ENCODE measurements at regions not wholly inside any gene's neighbourhood (a gene's known extent, or its start where the extent isn't known, plus 50 kb on each side); places are given as distances from the start of the nearest gene placed in this dataset.
"Not testable (repeated sequence)": the region's sequence is repeated elsewhere in the genome, so short reads cannot be mapped to it uniquely, and the experiment has no call there.

DNA sequence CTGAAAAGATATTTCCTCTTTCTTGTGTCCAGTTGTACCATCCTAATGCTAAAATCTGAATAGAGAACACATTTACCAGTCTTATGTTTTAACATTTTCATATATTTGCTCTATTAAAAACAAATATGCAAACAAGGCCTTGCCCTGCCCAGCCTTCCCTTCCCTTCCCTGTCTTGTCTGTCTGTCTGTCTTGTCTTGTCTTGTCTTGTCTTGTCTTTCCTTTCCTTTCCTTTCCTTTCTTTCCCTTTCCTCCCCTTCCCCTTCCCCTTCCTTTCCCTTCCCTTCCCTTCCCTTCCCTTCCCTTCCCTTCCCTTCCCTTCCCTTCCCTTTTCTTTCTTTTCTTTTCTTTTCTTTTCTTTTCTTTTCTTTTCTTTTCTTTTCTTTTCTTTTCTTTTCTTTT, 1103.5 kb downstream of the STIM2 start:
- DNase-seq (ENCODE audit: low read depth) = no peak

DNA sequence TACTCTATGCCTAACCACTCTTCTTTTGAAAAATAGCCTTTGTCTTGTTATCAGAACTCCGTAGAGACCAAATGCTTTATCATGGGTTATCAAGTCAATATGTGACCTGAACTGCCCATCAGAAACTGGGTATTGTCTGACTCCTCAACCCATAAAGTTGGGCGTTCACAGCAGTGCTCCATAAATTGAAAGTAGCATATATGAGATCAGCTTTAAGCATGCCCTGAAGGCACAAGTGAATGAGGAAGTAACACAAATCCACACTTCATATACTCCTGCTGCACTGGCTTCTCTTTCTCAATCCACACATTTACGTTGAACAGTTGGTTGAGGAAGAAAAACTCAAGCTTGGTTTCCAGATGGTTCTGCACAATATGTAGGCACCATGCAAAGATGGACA, 1106.0 kb downstream of the STIM2 start:
- no peak for DNase-seq (ENCODE audit: low read depth)

DNA sequence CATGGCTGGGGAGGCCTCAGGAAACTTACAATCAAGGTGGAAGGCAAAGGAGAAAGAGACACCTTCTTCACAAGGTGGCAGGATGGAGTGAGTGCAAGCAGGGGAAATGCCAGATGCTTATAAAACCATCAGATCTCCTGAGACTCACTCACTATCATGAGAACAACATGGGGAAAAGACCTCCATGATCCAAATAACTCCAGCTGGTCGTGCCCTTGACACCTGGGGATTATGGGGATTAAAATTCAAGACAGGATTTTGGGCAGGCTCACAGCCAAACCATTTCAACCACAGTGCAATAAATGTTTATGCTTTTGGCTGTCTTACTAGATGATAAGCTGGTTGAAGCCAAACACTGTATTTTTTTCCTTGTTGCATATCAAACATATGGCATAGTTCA, 1112.4 kb downstream of the STIM2 start:
- DNase-seq (ENCODE audit: low read depth) = no peak

DNA sequence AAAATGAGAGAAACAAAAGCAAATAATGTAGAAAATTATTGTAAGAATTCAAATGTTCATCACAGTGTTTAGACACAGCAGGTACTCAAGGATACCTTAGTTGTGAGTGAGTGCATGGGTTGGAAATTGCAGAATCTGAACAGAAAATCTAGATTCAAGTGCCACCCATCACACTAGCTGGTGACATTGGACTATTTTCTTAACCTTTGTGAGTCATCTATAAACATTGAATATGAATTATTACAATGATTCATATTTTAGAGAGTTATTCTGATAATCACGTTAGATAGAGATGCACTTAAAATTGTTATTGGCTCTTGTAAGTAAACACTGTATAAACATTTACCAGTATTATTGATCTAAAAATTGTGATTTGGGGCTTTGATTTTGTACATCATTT, 1113.1 kb downstream of the STIM2 start:
- no peak for DNase-seq (ENCODE audit: low read depth)

DNA sequence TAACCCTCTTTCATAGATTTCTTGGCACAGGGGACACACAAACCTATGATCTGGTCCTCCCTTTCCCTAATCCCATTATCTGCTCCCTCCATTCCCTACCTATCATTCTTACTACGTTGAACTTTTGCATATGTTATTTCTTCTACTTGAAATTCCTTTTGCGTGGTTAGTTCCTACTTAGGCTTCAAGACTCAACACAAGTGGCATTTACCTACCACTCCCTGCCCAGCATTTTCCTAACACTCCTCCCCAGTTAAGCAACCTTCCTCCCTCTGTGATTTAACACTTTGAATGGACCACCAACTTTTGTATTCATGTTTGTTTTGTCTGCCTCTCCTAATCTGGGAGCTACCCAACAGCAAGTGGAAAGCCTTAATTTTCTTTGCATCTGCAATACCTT, 1113.7 kb downstream of the STIM2 start:
- DNase-seq (ENCODE audit: low read depth) = no peak

DNA sequence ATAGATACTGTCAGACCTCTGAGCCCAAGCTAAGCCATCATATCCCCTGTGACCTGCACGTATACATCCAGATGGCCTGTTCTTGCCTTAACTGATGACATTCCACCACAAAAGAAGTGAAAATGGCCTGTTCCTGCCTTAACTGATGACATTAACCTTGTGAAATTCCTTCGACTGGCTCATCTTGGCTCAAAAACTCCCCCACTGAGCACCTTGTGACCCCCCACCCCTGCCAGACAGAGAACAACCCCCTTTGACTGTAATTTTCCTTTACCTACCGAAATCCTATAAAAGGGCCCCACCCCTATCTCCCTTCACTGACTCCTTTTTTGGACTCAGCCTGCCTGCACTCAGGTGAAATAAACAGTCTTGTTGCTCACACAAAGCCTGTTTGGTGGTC, 1114.2 kb downstream of the STIM2 start:
- DNase-seq (ENCODE audit: low read depth) = not testable (repeated sequence)

- not testable (repeated sequence) for DNase-seq (ENCODE audit: low read depth)
Measured at GRCh38 chr4:27978427-27979109, 1117.9 kb downstream of the STIM2 start.

- DNase-seq (ENCODE audit: low read depth) = no peak
Measured at GRCh38 chr4:27985522-27985921, 1124.9 kb downstream of the STIM2 start.

DNA sequence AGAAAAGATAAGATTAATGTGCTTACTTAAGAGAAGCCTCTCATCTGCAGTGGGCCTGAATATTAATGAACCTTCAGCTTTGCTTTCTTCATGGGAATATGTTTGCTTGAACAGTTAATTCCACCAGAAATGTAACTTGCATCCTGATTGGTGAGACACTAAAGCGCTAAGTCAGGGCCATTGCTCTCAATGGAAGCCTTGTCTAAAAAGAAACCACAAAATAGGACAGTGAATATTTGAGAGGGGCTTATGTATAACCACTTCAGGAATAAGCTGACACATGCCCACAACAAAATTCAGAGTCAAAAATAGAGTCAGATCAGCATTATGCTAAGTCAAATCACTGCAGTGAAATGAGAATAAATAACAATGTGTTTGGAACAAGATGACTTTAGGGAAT, 1125.8 kb downstream of the STIM2 start:
- no peak for DNase-seq (ENCODE audit: low read depth)

DNA sequence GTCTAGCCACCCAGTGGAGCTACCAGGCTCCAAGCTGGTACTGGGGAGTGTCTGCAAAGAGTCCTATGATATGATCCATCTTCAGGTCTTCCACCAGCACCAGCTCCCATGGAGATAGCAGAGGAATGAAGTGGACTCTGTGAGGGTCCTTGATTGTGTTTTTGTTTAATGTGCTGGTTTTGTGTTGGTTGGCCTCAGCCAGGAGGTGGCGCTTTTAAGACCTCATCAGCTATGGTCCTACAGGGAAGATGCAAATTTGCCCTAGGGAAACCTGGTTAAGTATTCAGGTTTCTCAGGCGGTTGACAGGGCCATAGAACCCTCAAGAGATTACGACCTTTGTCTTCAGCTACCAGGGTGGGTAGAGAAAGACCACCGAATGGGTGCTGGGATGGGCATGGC, 1141.1 kb downstream of the STIM2 start:
- DNase-seq (ENCODE audit: low read depth) = no peak

DNA sequence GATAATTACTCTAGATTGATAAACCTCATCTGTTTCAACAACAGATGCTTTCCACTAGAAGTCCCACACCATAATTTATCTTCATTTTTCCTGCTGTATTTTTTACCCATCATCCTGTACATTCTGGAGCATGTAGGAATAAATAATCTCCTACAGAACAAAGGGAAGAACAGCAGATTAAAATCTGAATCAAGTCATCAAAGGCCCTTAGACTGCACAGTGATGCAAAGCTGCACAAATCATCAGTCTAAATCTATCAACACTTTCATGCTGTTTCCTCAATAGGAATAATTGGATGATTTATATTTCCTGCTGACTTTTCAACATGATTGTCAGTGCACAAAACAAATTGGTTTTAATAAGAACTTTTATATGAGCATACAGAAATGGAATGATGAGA, 1143.9 kb downstream of the STIM2 start:
- DNase-seq (ENCODE audit: low read depth) = no peak

DNA sequence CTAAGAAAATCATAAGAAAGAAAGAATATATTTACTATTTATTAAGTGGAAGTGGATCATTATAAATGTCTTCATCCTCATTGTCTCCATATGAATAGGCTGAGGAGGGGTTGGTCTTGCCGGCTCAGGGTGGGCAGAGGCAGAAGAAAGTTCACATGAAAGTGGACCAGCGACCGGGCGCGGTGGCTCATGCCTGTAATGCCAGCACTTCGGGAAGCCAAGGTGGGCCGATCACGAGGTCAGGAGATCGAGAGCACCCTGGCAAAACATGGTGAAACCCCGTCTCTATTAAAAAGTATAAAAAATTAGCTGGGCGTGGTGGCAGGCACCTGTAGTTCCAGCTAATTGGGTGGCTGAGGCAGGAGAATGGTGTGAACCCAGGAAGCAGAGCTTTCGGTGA, 1145.4 kb downstream of the STIM2 start:
- DNase-seq (ENCODE audit: low read depth) = no peak

DNA sequence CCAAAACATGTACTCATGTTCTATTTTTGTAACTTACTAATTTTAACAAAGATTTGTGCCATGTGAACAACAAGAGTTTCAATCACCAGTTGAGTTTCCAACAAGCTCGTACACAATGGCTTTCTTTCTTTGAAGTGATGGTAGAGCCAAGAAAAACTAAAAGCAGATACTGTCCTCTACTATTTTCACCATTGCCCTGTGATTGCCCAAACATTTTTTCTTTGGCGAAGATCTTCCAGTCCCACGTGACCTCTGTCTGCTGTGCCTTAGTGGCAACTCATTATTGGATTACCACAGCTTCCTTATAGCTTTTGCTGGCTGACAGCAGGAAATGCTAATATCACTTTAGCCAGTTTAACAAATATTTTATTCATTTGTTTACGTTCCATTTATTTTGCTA, 1147.1 kb downstream of the STIM2 start:
- DNase-seq (ENCODE audit: low read depth) = no peak

DNA sequence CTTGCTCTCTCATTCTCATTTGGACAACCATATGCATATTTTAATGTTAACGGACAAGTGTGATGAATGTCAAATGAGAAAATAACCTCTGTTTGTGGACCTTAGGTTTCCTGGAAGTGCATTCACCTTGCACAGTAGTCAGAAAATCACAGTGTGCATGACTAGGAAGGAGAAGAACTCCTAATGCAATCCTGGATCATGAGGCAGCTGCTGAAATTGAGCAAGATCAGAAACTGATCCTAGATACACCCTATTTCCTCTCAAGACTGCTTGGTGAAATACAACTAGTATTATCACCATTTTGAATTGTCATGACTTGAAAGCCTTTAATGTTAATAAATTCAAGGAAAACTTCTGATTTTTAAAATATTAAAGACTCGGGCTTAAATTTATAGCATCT, 1148.9 kb downstream of the STIM2 start:
- DNase-seq (ENCODE audit: low read depth) = no peak

DNA sequence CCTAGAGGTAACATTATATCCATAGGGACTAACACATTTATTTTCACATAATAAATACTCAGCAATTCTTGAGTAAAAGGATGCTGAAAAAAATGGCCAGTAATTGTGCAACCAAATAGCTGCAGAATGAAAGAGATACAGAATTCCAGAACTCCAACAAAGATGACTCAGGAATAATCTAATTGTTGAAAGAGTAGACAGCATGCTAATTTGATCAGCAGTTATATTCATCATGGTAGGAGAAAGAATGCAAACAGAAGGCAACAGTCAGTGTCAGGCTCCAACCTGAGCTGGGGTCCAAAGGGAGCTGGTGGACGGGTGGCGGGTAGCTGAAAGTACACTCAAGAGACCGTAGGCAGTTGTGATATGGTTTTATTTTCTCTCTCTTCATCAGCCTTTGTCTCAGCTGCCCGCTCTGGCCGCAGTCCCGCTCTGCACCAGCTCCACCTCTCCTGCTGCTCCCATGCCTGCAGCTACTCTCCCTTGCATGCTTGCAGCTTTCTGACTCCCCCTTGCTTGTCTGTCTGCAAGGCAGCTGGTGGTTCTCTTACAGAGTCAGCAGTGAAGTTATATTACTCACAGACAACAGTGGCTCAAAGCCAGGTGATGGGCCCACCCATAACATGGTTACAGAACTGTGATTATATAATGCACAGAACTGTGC, 1150.1 kb downstream of the STIM2 start:
- DNase-seq (ENCODE audit: low read depth) = peak; percentile 61

DNA sequence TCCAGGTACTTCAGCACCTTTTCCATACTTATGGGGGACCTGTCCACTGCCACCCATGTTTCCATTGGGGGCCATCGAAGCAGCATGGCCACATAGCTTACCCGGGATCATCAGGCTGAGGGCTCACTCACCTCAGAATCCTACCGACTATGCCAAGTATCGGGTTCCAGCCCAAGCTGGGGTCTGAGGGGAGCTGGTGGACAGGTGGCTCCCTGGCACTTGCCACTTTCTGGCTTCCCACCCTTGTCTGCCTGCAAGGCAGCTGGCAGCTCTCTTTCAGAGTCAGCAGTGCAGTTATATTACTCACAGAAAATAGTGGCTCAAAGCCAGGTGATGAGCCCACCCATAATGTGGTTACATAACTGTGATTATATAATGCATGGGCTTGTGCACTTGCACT, 1153.8 kb downstream of the STIM2 start:
- DNase-seq (ENCODE audit: low read depth) = peak; percentile 3

- DNase-seq (ENCODE audit: low read depth) = no peak
Measured at GRCh38 chr4:28015996-28016395, 1155.4 kb downstream of the STIM2 start.

DNA sequence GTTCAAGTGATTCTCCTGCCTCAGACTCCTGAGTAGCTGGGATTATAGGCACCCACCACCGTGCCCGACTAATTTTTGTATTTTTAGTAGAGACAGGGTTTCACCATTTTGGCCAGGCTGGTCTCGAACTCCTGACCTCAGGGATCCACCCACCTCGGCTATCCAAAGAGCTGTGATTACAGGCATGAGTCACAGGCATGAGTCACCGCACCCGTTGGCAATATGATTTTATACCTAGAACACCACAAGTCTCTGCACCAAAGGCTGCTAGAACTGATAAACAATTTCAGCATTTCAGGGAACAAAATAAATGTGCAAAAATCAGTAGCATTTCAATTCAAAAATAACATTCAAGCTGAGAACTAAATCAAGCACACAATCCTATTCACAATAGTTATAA, 1177.6 kb downstream of the STIM2 start:
- DNase-seq (ENCODE audit: low read depth) = peak; percentile 48

DNA sequence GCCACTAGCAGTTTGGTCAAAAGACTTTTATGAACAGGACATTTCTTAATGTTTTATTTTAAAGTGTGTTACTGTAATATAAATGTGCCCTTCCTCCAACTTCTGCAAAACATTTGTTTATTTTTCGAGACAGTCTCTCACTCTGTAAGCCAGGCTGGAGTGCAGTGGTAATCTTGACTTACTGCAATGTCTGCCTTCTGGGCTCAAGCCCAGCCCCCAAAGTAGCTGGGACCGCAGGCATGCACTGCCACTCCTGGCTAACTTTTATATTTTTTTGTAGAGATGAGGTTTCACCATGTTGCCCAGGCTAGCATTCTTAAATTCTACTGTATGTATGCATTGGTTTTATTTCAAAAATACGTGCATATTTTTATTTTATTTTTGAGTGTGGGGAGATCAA, 1201.9 kb downstream of the STIM2 start:
- DNase-seq (ENCODE audit: low read depth) = peak; percentile 5

DNA sequence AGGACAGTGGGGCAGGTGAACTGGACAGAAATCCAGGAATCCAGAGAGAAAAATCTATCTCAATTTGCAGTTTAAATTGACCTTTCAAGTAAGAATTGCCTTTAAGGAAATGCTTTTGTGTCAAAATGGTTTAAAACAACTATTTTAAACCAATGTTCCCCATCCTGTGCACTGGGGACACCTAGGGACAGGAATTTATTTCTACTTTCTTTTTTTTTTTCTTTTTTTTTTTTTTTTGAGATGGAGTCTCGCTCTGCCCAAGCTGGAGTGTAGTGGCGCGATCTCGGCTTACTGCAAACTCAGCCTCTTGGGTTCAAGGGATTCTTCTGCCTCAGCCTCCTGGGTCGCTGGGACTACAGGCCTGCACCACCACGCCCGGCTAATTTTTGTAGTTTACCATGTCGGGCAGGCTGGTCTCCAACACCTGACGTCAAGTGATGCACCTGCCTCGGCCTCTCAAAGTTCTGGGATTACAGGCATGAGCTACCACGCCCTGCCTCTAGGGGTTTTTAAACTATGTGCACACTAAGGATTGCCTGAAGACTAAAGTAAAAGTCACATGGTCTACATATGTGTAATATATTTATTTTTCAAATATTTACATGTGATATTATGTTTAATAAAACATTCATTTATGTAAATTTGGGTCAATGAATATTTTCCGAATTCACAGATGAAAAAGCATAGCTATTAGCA, 1213.4 kb downstream of the STIM2 start:
- no peak for DNase-seq (ENCODE audit: low read depth)

GRCh38 chr4:28075401-28075956, 1214.8 kb downstream of the STIM2 start:
- DNase-seq (ENCODE audit: low read depth) = peak; percentile 59

GRCh38 chr4:28077203-28077602, 1216.6 kb downstream of the STIM2 start:
- not testable (repeated sequence) for DNase-seq (ENCODE audit: low read depth)
